Activated B cell treated with CpG ODN at 0.5 μM for 24 hours (primary cell): ENCODE measurements at regions not wholly inside any gene's neighbourhood (a gene's known extent, or its start where the extent isn't known, plus 50 kb on each side); places are given as distances from the start of the nearest gene placed in this dataset.

Source experiments
- ATAC-seq: fragments of 200-7000 bp; cut with Tn5 transposase; one replicate; pipeline ENCODE4 v1.10.0; 2021; ENCODE audit warnings: low read depth, mild to moderate bottlenecking, moderate library complexity
- CTCF ChIA-PET: fragments of 350-600 bp; sonication (Branson Sonifier 250); formaldehyde crosslinking; loops from one replicate; lab custom pipeline; 2021; ENCODE audit warnings: antibody characterized with exemption; lab: Charles Lee
- POLR2A ChIA-PET: fragments of 350-600 bp; sonication (Branson Sonifier 250); formaldehyde crosslinking; loops from one replicate; lab custom pipeline; 2021; ENCODE audit warnings: antibody characterized with exemption; lab: Charles Lee
- DNase-seq: peaks from one replicate; pipeline ENCODE4 v3.0.0; 2022
- H3K27ac Mint-ChIP-seq: one replicate; pipeline ENCODE4 v1.8.0; 2020; ENCODE audit warnings: mixed read lengths
- H3K27me3 Mint-ChIP-seq: one replicate; pipeline ENCODE4 v1.8.0; 2021; ENCODE audit warnings: mixed read lengths
- H3K36me3 Mint-ChIP-seq: one replicate; pipeline ENCODE4 v1.8.0; 2021; ENCODE audit warnings: low read depth, mixed read lengths
- H3K4me1 Mint-ChIP-seq: one replicate; pipeline ENCODE4 v1.8.0; 2021; ENCODE audit warnings: mixed read lengths
- H3K4me3 Mint-ChIP-seq: one replicate; pipeline ENCODE4 v1.8.0; 2020; ENCODE audit warnings: mild to moderate bottlenecking, mixed read lengths
- H3K9me3 Mint-ChIP-seq: one replicate; pipeline ENCODE4 v1.8.0; 2020; ENCODE audit warnings: mixed read lengths
- intact Hi-C: fragments of 100-400 bp; cut with micrococcal nuclease; formaldehyde crosslinking; loops from one replicate; pipeline ENCODE4 v1.15.1; 2024
- TF ChIP-seq, protein P1 (sequence below): fragments of 200-600 bp; IDR thresholded peaks from one replicate; pipeline ENCODE4 v1.8.0; 2022; ENCODE audit warnings: antibody characterized with exemption, mild to moderate bottlenecking

DNA sequence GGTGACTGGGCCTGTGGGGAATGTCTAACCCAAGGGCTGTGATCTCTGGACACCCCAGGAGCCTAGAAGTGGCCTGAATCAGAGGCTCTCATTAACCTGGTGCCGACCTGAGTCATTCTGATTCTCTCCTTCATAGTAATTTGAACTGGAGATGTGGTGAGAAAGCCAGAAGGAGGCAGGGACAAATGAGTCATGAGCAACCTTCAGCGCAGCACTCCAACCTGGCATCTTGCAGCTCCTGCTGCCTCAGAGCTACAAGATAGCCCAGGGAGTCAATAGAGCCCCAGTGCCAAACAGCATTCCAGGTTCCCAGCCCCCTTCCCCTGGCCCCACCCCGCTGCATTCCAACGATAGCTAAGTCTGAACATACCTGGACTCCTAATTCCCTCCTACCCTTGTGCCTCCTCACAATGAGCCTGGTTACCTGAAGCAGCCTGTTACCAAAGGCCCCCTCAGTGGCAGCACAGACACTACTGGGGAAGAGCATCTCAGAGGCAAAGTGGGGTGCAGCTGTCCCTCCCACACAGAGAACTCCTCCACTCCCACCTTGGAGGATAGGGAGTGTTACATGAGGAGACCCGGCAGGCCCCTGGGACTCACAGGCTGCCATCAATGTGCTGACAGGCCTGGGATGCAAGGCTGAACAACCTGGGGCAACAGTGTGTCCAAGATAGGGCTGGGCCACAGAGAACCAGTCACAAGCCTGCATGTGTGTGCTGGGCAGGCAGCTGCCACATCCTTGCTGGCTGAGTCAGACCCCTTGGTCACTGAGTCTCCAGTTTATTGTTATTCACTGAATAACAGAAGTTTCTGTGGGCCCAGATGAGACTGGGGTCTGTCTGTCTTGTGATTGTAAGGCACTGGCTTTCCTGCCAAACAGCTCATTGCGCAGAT lies 76.8 kb upstream of the LEP start:
- no peak for ATAC-seq
- no peaks in the 10 kb centered on the region for H3K36me3 Mint-ChIP-seq
- H3K9me3 Mint-ChIP-seq = no peaks in the 10 kb centered on the region
- intact Hi-C loops = no loop called here
- ChIA-PET POLR2A (interaction anchor here (1.1 kb wide), 1 partner anchor 14 kb away, joined by 3 read pairs; no protein-coding TSS in a partner anchor), CTCF (interaction anchor here (1.4 kb wide), 1 partner anchor 45 kb away, joined by 6 read pairs; no protein-coding TSS in a partner anchor)
- H3K27me3 Mint-ChIP-seq = peaks cover 68% of the 10 kb centered on the region
- peaks cover 31% of the 10 kb centered on the region for H3K4me1 Mint-ChIP-seq
- H3K27ac Mint-ChIP-seq = no peak overlapping the region
- no peak overlapping the region for H3K4me3 Mint-ChIP-seq
- no peak for DNase-seq
- TF ChIP-seq, protein P1, sequence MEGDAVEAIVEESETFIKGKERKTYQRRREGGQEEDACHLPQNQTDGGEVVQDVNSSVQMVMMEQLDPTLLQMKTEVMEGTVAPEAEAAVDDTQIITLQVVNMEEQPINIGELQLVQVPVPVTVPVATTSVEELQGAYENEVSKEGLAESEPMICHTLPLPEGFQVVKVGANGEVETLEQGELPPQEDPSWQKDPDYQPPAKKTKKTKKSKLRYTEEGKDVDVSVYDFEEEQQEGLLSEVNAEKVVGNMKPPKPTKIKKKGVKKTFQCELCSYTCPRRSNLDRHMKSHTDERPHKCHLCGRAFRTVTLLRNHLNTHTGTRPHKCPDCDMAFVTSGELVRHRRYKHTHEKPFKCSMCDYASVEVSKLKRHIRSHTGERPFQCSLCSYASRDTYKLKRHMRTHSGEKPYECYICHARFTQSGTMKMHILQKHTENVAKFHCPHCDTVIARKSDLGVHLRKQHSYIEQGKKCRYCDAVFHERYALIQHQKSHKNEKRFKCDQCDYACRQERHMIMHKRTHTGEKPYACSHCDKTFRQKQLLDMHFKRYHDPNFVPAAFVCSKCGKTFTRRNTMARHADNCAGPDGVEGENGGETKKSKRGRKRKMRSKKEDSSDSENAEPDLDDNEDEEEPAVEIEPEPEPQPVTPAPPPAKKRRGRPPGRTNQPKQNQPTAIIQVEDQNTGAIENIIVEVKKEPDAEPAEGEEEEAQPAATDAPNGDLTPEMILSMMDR = no peak

- ATAC-seq (no peak), DNase-seq (no peak)
- intact Hi-C loops = no loop called here
- TF ChIP-seq, protein P1 = no peak
- no peaks in the 10 kb centered on the region for H3K9me3 Mint-ChIP-seq
- H3K4me1 Mint-ChIP-seq = peaks cover 31% of the 10 kb centered on the region
- peak overlapping the region; percentile 36 for H3K4me3 Mint-ChIP-seq
- peak overlapping the region; percentile 5 for H3K27ac Mint-ChIP-seq
- H3K36me3 Mint-ChIP-seq = no peaks in the 10 kb centered on the region
- H3K27me3 Mint-ChIP-seq = peaks cover 68% of the 10 kb centered on the region
- POLR2A ChIA-PET = interaction anchor here (1.1 kb wide), 1 partner anchor 14 kb away, joined by 3 read pairs; no protein-coding TSS in a partner anchor
- CTCF ChIA-PET = interaction anchor here (1.4 kb wide), 1 partner anchor 44 kb away, joined by 6 read pairs; no protein-coding TSS in a partner anchor
Measured at GRCh38 chr7:128164955-128165670, 76.0 kb upstream of the LEP start.

DNA sequence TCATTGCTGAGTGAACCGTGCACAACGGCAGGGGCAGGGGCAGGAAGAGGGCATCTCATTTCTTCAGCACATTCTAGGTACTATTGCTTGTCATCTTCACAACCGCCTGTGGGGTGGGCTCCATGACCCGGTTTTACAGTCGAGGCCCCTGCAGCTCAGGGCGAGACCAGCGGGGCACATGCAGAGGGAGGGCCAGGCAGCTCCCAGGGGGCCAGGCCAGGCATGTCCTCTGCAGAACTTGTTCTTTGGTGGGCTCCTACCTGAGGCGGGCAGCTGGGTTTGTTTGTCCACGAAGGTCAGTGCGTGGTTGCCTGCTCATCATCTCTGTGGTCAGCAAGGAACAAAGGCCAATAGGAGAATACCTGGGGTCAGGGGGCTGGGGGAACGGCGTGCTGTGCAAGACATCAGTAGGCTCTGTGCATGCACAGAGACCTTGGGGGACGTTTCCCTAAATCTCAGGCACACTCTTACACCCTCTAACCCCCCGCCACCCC lies 75.1 kb upstream of the LEP start:
- H3K36me3 Mint-ChIP-seq = no peaks in the 10 kb centered on the region
- ChIA-PET CTCF (no interaction called here), POLR2A (no interaction called here)
- peak overlapping the region; percentile 80 for H3K4me3 Mint-ChIP-seq
- ATAC-seq (no peak), DNase-seq (no peak)
- H3K4me1 Mint-ChIP-seq = peaks cover 31% of the 10 kb centered on the region
- no peak overlapping the region for H3K27ac Mint-ChIP-seq
- TF ChIP-seq, protein P1 = no peak
- H3K27me3 Mint-ChIP-seq = peaks cover 62% of the 10 kb centered on the region
- intact Hi-C loops = no loop called here
- H3K9me3 Mint-ChIP-seq = no peaks in the 10 kb centered on the region

DNA sequence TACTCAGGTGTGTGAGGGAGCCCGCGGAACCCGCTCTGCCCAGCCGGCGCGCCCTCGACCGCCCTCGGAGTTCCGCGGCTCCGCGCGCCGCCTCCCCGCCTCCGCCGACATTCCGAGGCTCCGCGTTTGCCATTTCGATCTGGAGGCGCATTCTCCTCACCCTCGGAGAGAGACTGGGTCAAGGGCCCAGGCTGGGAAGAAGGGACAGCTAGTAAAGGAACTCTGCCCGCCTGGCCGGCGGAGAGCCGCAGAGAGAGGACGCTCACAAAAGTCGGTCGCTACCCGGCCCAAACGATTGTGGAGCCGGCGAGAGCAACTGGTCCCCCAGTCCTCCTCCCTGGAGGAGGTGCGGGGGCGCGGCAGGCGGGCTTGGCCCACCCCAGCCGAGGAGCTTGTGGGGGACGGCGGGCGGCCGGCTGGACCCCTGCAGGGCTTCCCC lies 74.5 kb upstream of the LEP start:
- TF ChIP-seq, protein P1 = no peak
- DNase-seq (peak; percentile 28), ATAC-seq (no peak)
- H3K9me3 Mint-ChIP-seq = no peaks in the 10 kb centered on the region
- H3K36me3 Mint-ChIP-seq = no peaks in the 10 kb centered on the region
- ChIA-PET CTCF (no interaction called here), POLR2A (no interaction called here)
- no peak overlapping the region for H3K27ac Mint-ChIP-seq
- peaks cover 60% of the 10 kb centered on the region for H3K27me3 Mint-ChIP-seq
- H3K4me3 Mint-ChIP-seq = peak overlapping the region; percentile 80
- peaks cover 31% of the 10 kb centered on the region for H3K4me1 Mint-ChIP-seq
- intact Hi-C loops = no loop called here
